ENCODE measurements at regions not wholly inside any gene's neighbourhood (a gene's known extent, or its start where the extent isn't known, plus 50 kb on each side); places are given as distances from the start of the nearest gene placed in this dataset.
A peak's percentile ranks its signal among the peaks of the same experiment; 100 is the strongest.

GRCh38 chr6:119510246-119510645, 160.7 kb upstream of the MAN1A1 start:
- Histone ChIP-seq H3K27me3 (no peaks in the 10 kb centered on the region), H3K36me3 (no peaks in the 10 kb centered on the region), H3K9me3 (no peaks in the 10 kb centered on the region), H3K27ac (no peak overlapping the region), H3K4me3 (no peak overlapping the region), H3K4me1 (peaks cover 0 to 28% (median 15%) of the 10 kb centered on the region in 4 donors)
- no peak for DNase-seq
- TF ChIP-seq POLR2AphosphoS5 (IDR thresholded peaks at IDR 0.05), result no peak
- no peak for TF ChIP-seq CTCF (IDR thresholded peaks at IDR 0.05)
- no peak for TF ChIP-seq EP300 (IDR thresholded peaks at IDR 0.05)
- TF ChIP-seq POLR2A (IDR thresholded peaks at IDR 0.05), result no peak
- intact Hi-C loops (cut with DNase I), result no loop called here
- 91 to 97% methylated on average over 2 of the region's 2 CpGs for WGBS, 2 donors

- no peak for DNase-seq
- H3K27ac ChIP-seq, result peak overlapping the region in 2 of 4 donors; percentile 26 to 41
- TF ChIP-seq POLR2AphosphoS5 (IDR thresholded peaks at IDR 0.05), result peak; percentile 66 to 90 (median 78)
- no peak for TF ChIP-seq CTCF (IDR thresholded peaks at IDR 0.05)
- no peaks in the 10 kb centered on the region for H3K36me3 ChIP-seq
- H3K4me1 ChIP-seq, result peaks cover 0 to 39% (median 24%) of the 10 kb centered on the region in 4 donors
- intact Hi-C loops (cut with DNase I), result no loop called here
- no peaks in the 10 kb centered on the region for H3K27me3 ChIP-seq
- H3K9me3 ChIP-seq, result no peaks in the 10 kb centered on the region
- H3K4me3 ChIP-seq, result no peak overlapping the region
Measured at GRCh38 chr6:119506631-119507174, 157.1 kb upstream of the MAN1A1 start.

- no peak overlapping the region for H3K27ac ChIP-seq
- intact Hi-C loops (cut with DNase I), result no loop called here
- 69 to 70% methylated on average over 4 of the region's 4 CpGs for WGBS, 2 donors
Measured at GRCh38 chr6:119501798-119502483, 152.4 kb upstream of the MAN1A1 start.

DNA sequence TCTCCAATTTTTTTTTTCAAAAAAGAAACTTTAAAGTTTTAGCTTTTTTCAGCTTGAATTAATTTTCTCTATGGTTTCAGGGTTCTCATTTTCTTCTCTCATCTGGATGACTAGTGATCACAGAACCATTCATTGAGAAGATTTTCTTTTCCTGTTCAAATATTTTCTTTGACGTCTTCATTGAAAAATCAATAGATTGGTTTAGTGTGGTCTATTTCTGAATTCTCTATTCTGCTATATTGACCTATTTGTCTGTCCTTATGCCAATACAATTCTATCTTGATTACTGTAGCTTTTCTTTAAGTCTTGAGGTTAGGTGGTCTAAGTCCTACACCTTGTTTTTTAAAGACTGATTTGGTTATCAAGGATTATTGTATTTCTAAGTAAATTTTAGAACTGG, 150.2 kb upstream of the MAN1A1 start:
- Histone ChIP-seq H3K27ac (no peak overlapping the region), H3K36me3 (no peaks in the 10 kb centered on the region), H3K4me3 (no peak overlapping the region), H3K27me3 (no peaks in the 10 kb centered on the region), H3K4me1 (peaks cover 0 to 10% (median 7%) of the 10 kb centered on the region in 4 donors), H3K9me3 (no peaks in the 10 kb centered on the region)
- intact Hi-C loops (cut with DNase I), result no loop called here
- no peak for DNase-seq
- 93 to 97% methylated on average over 1 of the region's 1 CpG for WGBS, 2 donors
- TF ChIP-seq CTCF (IDR thresholded peaks at IDR 0.05) (no peak), EP300 (IDR thresholded peaks at IDR 0.05) (no peak), POLR2AphosphoS5 (IDR thresholded peaks at IDR 0.05) (no peak), POLR2A (IDR thresholded peaks at IDR 0.05) (no peak)

More at GRCh38 chr6:119501798-119502483, 152.4 kb upstream of the MAN1A1 start:
- no peak overlapping the region for H3K4me3 ChIP-seq
- peaks cover 0 to 31% (median 22%) of the 10 kb centered on the region in 4 donors for H3K4me1 ChIP-seq
- no peak for TF ChIP-seq CTCF (IDR thresholded peaks at IDR 0.05)
- TF ChIP-seq EP300 (IDR thresholded peaks at IDR 0.05), result no peak
- TF ChIP-seq POLR2AphosphoS5 (IDR thresholded peaks at IDR 0.05), result no peak
- no peak for TF ChIP-seq POLR2A (IDR thresholded peaks at IDR 0.05)
- no peaks in the 10 kb centered on the region for H3K9me3 ChIP-seq
- no peaks in the 10 kb centered on the region for H3K36me3 ChIP-seq
- no peak for DNase-seq
- H3K27me3 ChIP-seq, result no peaks in the 10 kb centered on the region

All from sigmoid colon (tissue), 6 donors.